GM21528 (cell line): ENCODE measurements at regions not wholly inside any gene's neighbourhood (a gene's known extent, or its start where the extent isn't known, plus 50 kb on each side); places are given as distances from the start of the nearest gene placed in this dataset.

Experiments used
- ATAC-seq: cut with Tn5 transposase; IDR thresholded peaks from one replicate; pipeline ENCODE4 v1.9.1; 2021; ENCODE audit warnings: mild to moderate bottlenecking, moderate library complexity; ENCODE audit not compliant: unreplicated experiment, low FRiP score

- no peak for ATAC-seq
Measured at GRCh38 chr12:97313471-97314190, 149.0 kb upstream of the RMST start.

- ATAC-seq: no peak
Measured at GRCh38 chr12:97316321-97316720, 146.3 kb upstream of the RMST start.

GRCh38 chr12:97321621-97322020 lies 141.0 kb upstream of the RMST start:
- no peak for ATAC-seq

- ATAC-seq: no peak
Measured at GRCh38 chr12:97322388-97322787, 140.2 kb upstream of the RMST start.

GRCh38 chr12:97323154-97323553 lies 139.4 kb upstream of the RMST start:
- ATAC-seq: no peak

GRCh38 chr12:97324471-97324870 lies 138.1 kb upstream of the RMST start:
- no peak for ATAC-seq

- no peak for ATAC-seq
Measured at GRCh38 chr12:97335115-97335514, 127.5 kb upstream of the RMST start.

GRCh38 chr12:97336900-97337751 lies 125.5 kb upstream of the RMST start:
- ATAC-seq: no peak

GRCh38 chr12:97342130-97342529 lies 120.5 kb upstream of the RMST start:
- ATAC-seq: no peak

- no peak for ATAC-seq
Measured at GRCh38 chr12:97347956-97348355, 114.6 kb upstream of the RMST start.

- ATAC-seq: no peak
Measured at GRCh38 chr12:97358361-97358760, 104.2 kb upstream of the RMST start.

GRCh38 chr12:97359021-97359690 lies 103.4 kb upstream of the RMST start:
- ATAC-seq: no peak

- no peak for ATAC-seq
Measured at GRCh38 chr12:97363693-97364092, 98.9 kb upstream of the RMST start.

GRCh38 chr12:97368462-97369163 lies 94.0 kb upstream of the RMST start:
- ATAC-seq: no peak

GRCh38 chr12:97375310-97375709 lies 87.3 kb upstream of the RMST start:
- ATAC-seq: no peak

GRCh38 chr12:97380440-97380839 lies 82.2 kb upstream of the RMST start:
- ATAC-seq: no peak

GRCh38 chr12:97385121-97385520 lies 77.5 kb upstream of the RMST start:
- no peak for ATAC-seq

GRCh38 chr12:97386133-97386581 lies 76.4 kb upstream of the RMST start:
- no peak for ATAC-seq

GRCh38 chr12:97387844-97388243 lies 74.8 kb upstream of the RMST start:
- ATAC-seq: no peak

GRCh38 chr12:97394657-97395056 lies 67.9 kb upstream of the RMST start:
- no peak for ATAC-seq

- no peak for ATAC-seq
Measured at GRCh38 chr12:97397008-97397407, 65.6 kb upstream of the RMST start.
